Stimulated activated CD8-positive, alpha-beta memory T cell treated with anti-CD3 and anti-CD28 coated beads, Interleukin-12 subunit alpha, Interleukin-12 subunit beta, amount 100 ng/mL, for 4 hours (primary cell): ENCODE measurements at regions not wholly inside any gene's neighbourhood (a gene's known extent, or its start where the extent isn't known, plus 50 kb on each side); places are given as distances from the start of the nearest gene placed in this dataset.

Experiments used
- DNase-seq: peaks from one replicate; pipeline ENCODE4 v3.0.0-alpha.2; 2020; ENCODE audit warnings: low read depth

GRCh38 chr11:19330416-19330815, 89.7 kb upstream of the E2F8 start:
- DNase-seq = no peak

- DNase-seq = no peak
These were observed 89.2 kb upstream of the E2F8 start for GRCh38 chr11:19329970-19330369.

- no peak for DNase-seq
These were observed 88.0 kb upstream of the E2F8 start for GRCh38 chr11:19328586-19329311.

- DNase-seq = no peak
These were observed 86.5 kb upstream of the E2F8 start for GRCh38 chr11:19327280-19327679.

- no peak for DNase-seq
These were observed 85.8 kb upstream of the E2F8 start for GRCh38 chr11:19326499-19326898.

- no peak for DNase-seq
These were observed 82.8 kb upstream of the E2F8 start for GRCh38 chr11:19323502-19323901.

GRCh38 chr11:19321351-19321750, 80.6 kb upstream of the E2F8 start:
- no peak for DNase-seq

GRCh38 chr11:19320827-19321226, 80.1 kb upstream of the E2F8 start:
- no peak for DNase-seq

GRCh38 chr11:19316434-19316833, 75.7 kb upstream of the E2F8 start:
- no peak for DNase-seq

GRCh38 chr11:19315511-19315910, 74.8 kb upstream of the E2F8 start:
- DNase-seq = no peak

GRCh38 chr11:19313140-19313539, 72.4 kb upstream of the E2F8 start:
- DNase-seq = no peak

- DNase-seq = no peak
These were observed 70.7 kb upstream of the E2F8 start for GRCh38 chr11:19311308-19312030.

- no peak for DNase-seq
These were observed 66.8 kb upstream of the E2F8 start for GRCh38 chr11:19307498-19307897.

GRCh38 chr11:19306179-19306944, 65.6 kb upstream of the E2F8 start:
- no peak for DNase-seq

- no peak for DNase-seq
These were observed 60.6 kb upstream of the E2F8 start for GRCh38 chr11:19301361-19301760.

GRCh38 chr11:19294444-19294843, 53.7 kb upstream of the E2F8 start:
- DNase-seq = no peak

- DNase-seq = no peak
These were observed 50.3 kb upstream of the E2F8 start for GRCh38 chr11:19291064-19291463.
